HCT116 (cell line): ENCODE measurements at regions not wholly inside any gene's neighbourhood (a gene's known extent, or its start where the extent isn't known, plus 50 kb on each side); places are given as distances from the start of the nearest gene placed in this dataset.
A peak's percentile ranks its signal among the peaks of the same experiment; 100 is the strongest.

Experiments used
- ATAC-seq: fragments of 200-7000 bp; cut with Tn5 transposase; 2 replicates; pipeline ENCODE4 v1.9.1; 2020; ENCODE audit warnings: mild to moderate bottlenecking, moderate library complexity
- BruUV-seq: library from RNA; stranded (reverse); fragments of 400-500 nt; replicated peaks from 2 replicates; lab custom pipeline; 2021; lab: Mats Ljungman, UMichigan
- CTCF ChIA-PET: fragments of 300-600 bp; sonication (Branson Sonifier 250); formaldehyde crosslinking; loops from one replicate; lab custom pipeline; 2021; ENCODE audit warnings: antibody characterized with exemption; lab: Charles Lee
- POLR2A ChIA-PET: fragments of 300-600, 350-600 bp; sonication (Branson Sonifier 250); formaldehyde crosslinking; loops from one replicate; lab custom pipeline; 2021; ENCODE audit warnings: antibody characterized with exemption; lab: Charles Lee
- RAD21 ChIA-PET, 2 experiments: fragments of 300-600 bp; sonication (Branson Sonifier 250); formaldehyde crosslinking; loops; one replicate each; lab custom pipeline; 2023; ENCODE audit warnings: low total read pairs in 2 of 2; ENCODE audit not compliant: uncharacterized antibody in 2 of 2, unreplicated experiment in 2 of 2, low non-redundant PET in 1 of 2; lab: Charles Lee
- DNase-seq: peaks from one replicate; pipeline ENCODE4 v3.0.0-alpha.2; 2010; ENCODE audit warnings: low read depth, low spot score
- H2AFZ ChIP-seq: fragments of 200-600 bp; shearing (Covaris generic), sonication (generic); 2 replicates; pipeline ENCODE4 v1.6.1; 2017; ENCODE audit warnings: low read depth, mixed run types, mixed read lengths, antibody characterized with exemption, low read length; ENCODE audit not compliant: poor library complexity, severe bottlenecking
- H3K27ac ChIP-seq: 2 replicates; pipeline ENCODE4 v1.5.1; 2012; ENCODE audit warnings: low read depth, low read length
- H3K27me3 ChIP-seq: fragments of 200-600 bp; sonication (generic); 2 replicates; pipeline ENCODE4 v1.6.1; 2016; ENCODE audit warnings: mixed run types, low read length, mixed read lengths; ENCODE audit not compliant: insufficient read depth
- H3K36me3 ChIP-seq, 2 experiments: fragments of 200-500 bp in 1 of 2; fragments of 200-600 bp in 1 of 2; sonication (Bioruptor generic) in 1 of 2; sonication (generic) in 1 of 2; 2 replicates each; pipeline versions ENCODE4 v1.5.1 to v1.6.1; 2014 to 2016; ENCODE audit warnings: low read length in 2 of 2, inconsistent platforms in 1 of 2, mixed read lengths in 1 of 2, mixed run types in 1 of 2; ENCODE audit not compliant: insufficient read depth in 2 of 2, control insufficient read depth in 1 of 2
- H3K4me1 ChIP-seq, 2 experiments: fragments of 200-600 bp in 1 of 2; sonication (generic) in 1 of 2; 2 replicates each; pipeline versions ENCODE4 v1.5.1 to v1.6.1; 2012 to 2017; ENCODE audit warnings: low read length in 2 of 2, inconsistent platforms in 1 of 2, mild to moderate bottlenecking in 1 of 2, mixed read lengths in 1 of 2, mixed run types in 1 of 2, moderate library complexity in 1 of 2; ENCODE audit not compliant: insufficient read depth in 2 of 2, control insufficient read depth in 1 of 2
- H3K4me2 ChIP-seq: fragments of 200-600 bp; sonication (generic); 2 replicates; pipeline ENCODE4 v1.6.1; 2017; ENCODE audit warnings: mixed run types, low read length, mixed read lengths
- H3K4me3 ChIP-seq, 2 experiments: fragments of 200-600 bp in 1 of 2; sonication (generic) in 1 of 2; replicated peaks in 1 of 2; 2 replicates each; pipeline ENCODE4 v1.5.1; 2011 to 2016; ENCODE audit warnings: low read length in 2 of 2, control low read depth in 1 of 2, low read depth in 1 of 2, mild to moderate bottlenecking in 1 of 2, mixed read lengths in 1 of 2, mixed run types in 1 of 2
- H3K79me2 ChIP-seq: fragments of 200-600 bp; sonication (generic); 2 replicates; pipeline ENCODE4 v1.6.1; 2017; ENCODE audit warnings: mild to moderate bottlenecking, mixed run types, low read length, moderate library complexity, mixed read lengths; ENCODE audit not compliant: insufficient read depth
- H3K9ac ChIP-seq: fragments of 200-600 bp; sonication (generic); 2 replicates; pipeline ENCODE4 v1.6.1; 2016; ENCODE audit warnings: low read length, mixed read lengths
- H3K9me2 ChIP-seq: fragments of 200-600 bp; sonication (generic), shearing (Covaris generic); 2 replicates; pipeline ENCODE4 v1.6.1; 2017; ENCODE audit warnings: mixed run types, mild to moderate bottlenecking, moderate library complexity; ENCODE audit not compliant: insufficient read depth
- H3K9me3 ChIP-seq, 2 experiments: fragments of 200-500 bp in 1 of 2; fragments of 200-600 bp in 1 of 2; sonication (Bioruptor generic) in 1 of 2; sonication (generic) in 1 of 2; 2 replicates each; pipeline ENCODE4 v1.6.1; 2014 to 2017; ENCODE audit warnings: low read length in 2 of 2, mixed read lengths in 2 of 2, inconsistent platforms in 1 of 2, low read depth in 1 of 2, mild to moderate bottlenecking in 1 of 2, mixed run types in 1 of 2, moderate library complexity in 1 of 2; ENCODE audit not compliant: control insufficient read depth in 1 of 2, insufficient read depth in 1 of 2
- H4K20me1 ChIP-seq: fragments of 200-600 bp; sonication (generic), shearing (Covaris generic); 2 replicates; pipeline ENCODE4 v1.6.1; 2017; ENCODE audit warnings: mixed run types, mild to moderate bottlenecking, moderate library complexity; ENCODE audit not compliant: insufficient read depth
- EZH2 ChIP-seq: fragments of 200-600 bp; sonication (generic); IDR thresholded peaks from 2 replicates; pipeline ENCODE4 v1.6.1; 2017; ENCODE audit warnings: antibody characterized with exemption, mixed run types
- JUND ChIP-seq: IDR thresholded peaks from 2 replicates; pipeline ENCODE4 v1.6.1; 2012
- RAD21 ChIP-seq: IDR thresholded peaks from 2 replicates; pipeline ENCODE4 v1.6.1; 2012; ENCODE audit warnings: low read depth, mild to moderate bottlenecking
- SIN3A ChIP-seq: IDR thresholded peaks from 2 replicates; pipeline ENCODE4 v1.6.1; 2012; ENCODE audit warnings: low read depth
- SP1 ChIP-seq: IDR thresholded peaks from 2 replicates; pipeline ENCODE4 v1.6.1; 2012; ENCODE audit warnings: low read depth
- YY1 ChIP-seq: IDR thresholded peaks from 2 replicates; pipeline ENCODE4 v1.6.1; 2011; ENCODE audit warnings: low read length, low read depth, moderate library complexity, mild to moderate bottlenecking; ENCODE audit not compliant: insufficient replicate concordance; ENCODE audit errors: extremely low read depth
- ZFX ChIP-seq: fragments of 450-650 bp; IDR thresholded peaks from 2 replicates; pipeline ENCODE4 v1.6.1; 2017
- intact Hi-C: fragments of 100-400 bp; cut with micrococcal nuclease; formaldehyde crosslinking; loops from 2 replicates; pipeline ENCODE4 v1.10.0; 2022
- TF ChIP-seq, protein P1 (sequence below), 3 experiments: fragments of 200-600 bp in 1 of 3; sonication (generic) in 1 of 3; IDR thresholded peaks in 2 of 3; conservative IDR thresholded peaks in 1 of 3; 2 replicates each; pipeline ENCODE4 v1.5.1; 2012 to 2017; ENCODE audit warnings: low read depth in 2 of 3, low read length in 2 of 3, antibody characterized with exemption in 1 of 3, borderline replicate concordance in 1 of 3, control low read depth in 1 of 3, mild to moderate bottlenecking in 1 of 3, mixed read lengths in 1 of 3, mixed run types in 1 of 3, moderate library complexity in 1 of 3; ENCODE audit not compliant: insufficient read depth in 1 of 3

DNA sequence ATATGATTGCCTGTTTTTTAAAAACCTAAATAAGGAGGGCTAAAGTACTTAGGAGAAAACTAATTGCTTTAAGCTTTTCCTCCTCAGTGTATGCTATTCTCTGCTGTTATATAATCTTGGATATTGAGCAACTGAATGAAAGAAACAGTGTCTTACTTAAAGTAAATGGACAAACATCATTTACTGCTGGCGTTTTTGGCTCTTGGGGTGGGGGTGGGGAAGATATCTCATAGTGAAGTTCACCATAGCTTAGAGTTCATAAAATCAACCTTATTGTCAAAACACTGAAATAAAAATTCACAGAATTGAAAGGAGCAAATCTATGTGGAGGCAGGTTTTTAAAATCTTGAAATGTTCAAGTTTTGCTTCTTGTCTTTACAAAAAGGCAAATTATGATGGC, 256.4 kb upstream of the SOX2 start:
- CTCF ChIA-PET, result no interaction called here
- Histone ChIP-seq H3K9ac (no peak overlapping the region), H3K79me2 (no peaks in the 10 kb centered on the region), H3K36me3 (no peaks in the 10 kb centered on the region)
- RAD21 ChIA-PET, result no interaction called here
- POLR2A ChIA-PET, result no interaction called here
- BruUV-seq, result no TSS peak
- no peak for DNase-seq
- TF ChIP-seq ZFX (no peak), JUND (no peak), RAD21 (no peak), EZH2 (no peak)
- TF ChIP-seq, all 23 proteins: peak for 0
- no peak overlapping the region for H3K27ac ChIP-seq
- intact Hi-C loops, result no loop called here
- H3K27me3 ChIP-seq, result peaks cover 24% of the 10 kb centered on the region
- no peaks in the 10 kb centered on the region for H3K4me1 ChIP-seq
- H2AFZ ChIP-seq, result no peak overlapping the region
- no peaks in the 10 kb centered on the region for H3K9me2 ChIP-seq
- no peaks in the 10 kb centered on the region; the same call in 1 of the 2 replicates for H4K20me1 ChIP-seq
- no peaks in the 10 kb centered on the region for H3K9me3 ChIP-seq
- ATAC-seq, result no peak
- no peak overlapping the region for H3K4me2 ChIP-seq
- no peak overlapping the region for H3K4me3 ChIP-seq

DNA sequence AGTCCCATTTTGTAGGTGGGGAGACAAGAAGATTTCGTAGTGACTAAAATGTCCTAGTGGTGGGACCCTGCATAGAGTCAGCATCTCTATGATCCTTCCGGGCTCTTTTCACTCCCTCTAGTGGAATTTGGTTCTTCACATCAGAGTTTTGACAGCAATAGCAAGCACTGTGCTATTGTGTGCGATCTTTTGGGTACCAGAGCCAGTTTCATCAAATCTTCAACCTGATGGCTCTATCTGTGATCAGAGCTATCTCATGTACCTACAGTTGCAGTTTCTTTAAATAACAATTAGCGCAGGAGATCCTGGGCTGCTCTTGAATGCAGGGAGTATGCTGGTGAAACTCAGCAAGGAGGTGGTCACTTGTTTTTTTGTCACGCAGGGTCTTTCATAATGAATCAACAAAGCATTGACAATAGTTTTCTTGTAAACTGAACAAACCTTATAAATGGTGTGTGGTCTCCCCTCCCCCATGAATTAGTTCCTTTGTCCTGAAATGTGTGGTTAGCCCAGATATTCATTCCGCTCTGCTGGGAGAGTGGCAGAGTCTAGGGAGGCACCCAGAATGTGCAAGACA, 257.2 kb upstream of the SOX2 start:
- POLR2A ChIA-PET, result no interaction called here
- H3K9me2 ChIP-seq, result no peaks in the 10 kb centered on the region
- no peak overlapping the region for H3K4me2 ChIP-seq
- TF ChIP-seq, protein P1, sequence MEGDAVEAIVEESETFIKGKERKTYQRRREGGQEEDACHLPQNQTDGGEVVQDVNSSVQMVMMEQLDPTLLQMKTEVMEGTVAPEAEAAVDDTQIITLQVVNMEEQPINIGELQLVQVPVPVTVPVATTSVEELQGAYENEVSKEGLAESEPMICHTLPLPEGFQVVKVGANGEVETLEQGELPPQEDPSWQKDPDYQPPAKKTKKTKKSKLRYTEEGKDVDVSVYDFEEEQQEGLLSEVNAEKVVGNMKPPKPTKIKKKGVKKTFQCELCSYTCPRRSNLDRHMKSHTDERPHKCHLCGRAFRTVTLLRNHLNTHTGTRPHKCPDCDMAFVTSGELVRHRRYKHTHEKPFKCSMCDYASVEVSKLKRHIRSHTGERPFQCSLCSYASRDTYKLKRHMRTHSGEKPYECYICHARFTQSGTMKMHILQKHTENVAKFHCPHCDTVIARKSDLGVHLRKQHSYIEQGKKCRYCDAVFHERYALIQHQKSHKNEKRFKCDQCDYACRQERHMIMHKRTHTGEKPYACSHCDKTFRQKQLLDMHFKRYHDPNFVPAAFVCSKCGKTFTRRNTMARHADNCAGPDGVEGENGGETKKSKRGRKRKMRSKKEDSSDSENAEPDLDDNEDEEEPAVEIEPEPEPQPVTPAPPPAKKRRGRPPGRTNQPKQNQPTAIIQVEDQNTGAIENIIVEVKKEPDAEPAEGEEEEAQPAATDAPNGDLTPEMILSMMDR (IDR thresholded peaks at IDR 0.05 in 2 of 3, conservative IDR thresholded peaks at IDR 0.05 in 1 of 3; ENCODE audit: borderline replicate concordance in 1 of 3, insufficient read depth in 1 of 3, low read depth in 2 of 3, low read length in 2 of 3), result peak in 1 of 3 experiments; percentile 17; a peak in 1 of 6 replicates
- TF ChIP-seq SP1 (no peak), YY1 (no peak), SIN3A (no peak)
- TF ChIP-seq, all 23 proteins: peak for 1
- Histone ChIP-seq H3K79me2 (no peaks in the 10 kb centered on the region), H3K36me3 (no peaks in the 10 kb centered on the region), H3K4me3 (no peak overlapping the region), H3K9me3 (no peaks in the 10 kb centered on the region), H2AFZ (no peak overlapping the region), H3K27ac (no peak overlapping the region), H4K20me1 (no peaks in the 10 kb centered on the region; the same call in 1 of the 2 replicates), H3K4me1 (no peaks in the 10 kb centered on the region), H3K9ac (no peak overlapping the region), H3K27me3 (peaks cover 17% of the 10 kb centered on the region)
- RAD21 ChIA-PET, result no interaction called here
- CTCF ChIA-PET, result no interaction called here
- intact Hi-C loops, result no loop called here
- DNase-seq (no peak), ATAC-seq (0 out of 2 replicates have a peak, but pooled peaks have one; percentile 46)
- no TSS peak for BruUV-seq
